ENCODE measurements at regions not wholly inside any gene's neighbourhood (a gene's known extent, or its start where the extent isn't known, plus 50 kb on each side); places are given as distances from the start of the nearest gene placed in this dataset.

- TF ChIP-seq CTCF (IDR thresholded peaks at IDR 0.05): no peak
- no peak for TF ChIP-seq POLR2A (IDR thresholded peaks at IDR 0.05; ENCODE audit: low read length)
- no peak for TF ChIP-seq CEBPB (IDR thresholded peaks at IDR 0.05)
- TF ChIP-seq KDM1A (IDR thresholded peaks at IDR 0.05; ENCODE audit: low read depth): no peak
- TF ChIP-seq EP300 (IDR thresholded peaks at IDR 0.05): no peak
- TF ChIP-seq PBX3 (IDR thresholded peaks at IDR 0.05): no peak
- no peak for TF ChIP-seq ZNF302 (CRISPR knock-in tag; IDR thresholded peaks at IDR 0.05)
- no peak for TF ChIP-seq RAD21 (conservative IDR thresholded peaks at IDR 0.05 in 1 of 2, IDR thresholded peaks at IDR 0.05 in 1 of 2)
- no peak for TF ChIP-seq SREBF2 (IDR thresholded peaks at IDR 0.05)
- no peak for TF ChIP-seq MAZ (IDR thresholded peaks at IDR 0.05; ENCODE audit: borderline replicate concordance, low read depth, low read length)
- no peak for TF ChIP-seq E2F6 (IDR thresholded peaks at IDR 0.05; ENCODE audit: borderline replicate concordance, low read depth)
- no peak for TF ChIP-seq JUN (IDR thresholded peaks at IDR 0.05)
Measured at GRCh38 chr6:133772567-133772966, 116.3 kb upstream of the TCF21 start.

Data from A549 (cell line).